NCI-H82 (cell line): ENCODE measurements at regions not wholly inside any gene's neighbourhood (a gene's known extent, or its start where the extent isn't known, plus 50 kb on each side); places are given as distances from the start of the nearest gene placed in this dataset.
"Not testable (repeated sequence)": the region's sequence is repeated elsewhere in the genome, so short reads cannot be mapped to it uniquely, and the experiment has no call there.

Experiments used
- DNase-seq: peaks from one replicate; lab custom pipeline; 2025; lab: John Stamatoyannopoulos, UW

- no peak for DNase-seq
Observed at GRCh38 chr5:30368064-30368463, 825.4 kb upstream of the CDH6 start.

GRCh38 chr5:30365031-30365430 lies 828.5 kb upstream of the CDH6 start:
- not testable (repeated sequence) for DNase-seq

DNA sequence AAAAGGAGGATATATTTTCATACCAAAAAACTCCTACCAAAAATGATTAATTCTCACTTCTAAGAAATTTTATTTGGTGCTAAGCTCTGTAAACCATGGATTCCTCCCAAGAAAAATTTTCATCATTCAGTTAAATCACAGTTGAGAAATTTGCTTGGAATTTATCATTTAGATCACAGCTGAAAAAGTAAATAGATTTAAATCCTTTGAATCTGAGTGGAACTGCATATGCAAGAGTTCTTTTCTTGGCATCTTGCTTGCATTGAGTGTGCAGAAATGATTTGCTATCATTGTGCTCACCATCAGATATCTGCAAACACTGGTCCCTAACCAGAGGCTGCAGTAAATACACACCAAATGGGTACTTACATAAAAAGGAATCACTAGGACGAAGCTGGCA lies 836.1 kb upstream of the CDH6 start:
- no peak for DNase-seq

- no peak for DNase-seq
Observed at GRCh38 chr5:30355675-30356074, 837.8 kb upstream of the CDH6 start.

- no peak for DNase-seq
Observed at GRCh38 chr5:30347858-30348257, 845.6 kb upstream of the CDH6 start.

GRCh38 chr5:30345539-30346345 lies 847.7 kb upstream of the CDH6 start:
- not testable (repeated sequence) for DNase-seq

DNA sequence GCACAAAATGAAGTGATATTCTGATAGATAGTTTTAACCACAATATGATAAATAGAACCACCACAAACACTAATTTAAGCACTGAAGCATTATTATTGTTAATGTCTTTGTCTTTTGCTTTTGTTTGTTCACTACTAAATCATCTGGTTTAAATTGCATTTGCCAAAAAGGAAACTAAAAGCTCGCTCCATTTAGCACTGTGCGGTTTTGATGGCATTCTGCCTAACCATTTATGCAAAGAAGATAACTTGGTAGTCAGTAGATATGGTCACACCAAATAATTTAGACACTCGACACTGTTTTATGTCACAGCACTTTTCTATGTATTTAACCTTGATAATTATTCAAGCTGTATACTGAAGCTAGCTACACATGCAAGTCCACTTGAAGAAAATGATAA lies 849.8 kb upstream of the CDH6 start:
- no peak for DNase-seq

DNA sequence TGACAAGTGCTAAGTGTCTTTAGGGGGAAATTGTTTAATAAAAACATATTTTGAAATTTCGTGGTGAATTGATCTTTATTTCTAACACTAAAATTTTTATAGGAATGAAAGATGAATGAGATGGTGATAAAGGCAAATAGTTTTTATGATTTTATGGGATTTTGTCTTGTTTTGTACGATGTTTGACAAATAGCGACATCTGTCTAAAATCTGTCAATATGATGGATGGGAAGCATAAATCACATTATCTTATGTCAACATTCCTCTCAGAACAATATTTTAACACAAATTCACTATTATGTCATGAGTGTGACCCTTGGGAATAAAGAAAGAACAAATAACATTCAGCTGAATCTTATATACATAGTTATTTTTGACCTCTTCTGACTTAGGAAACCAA lies 852.0 kb upstream of the CDH6 start:
- DNase-seq = no peak

GRCh38 chr5:30337084-30337573 lies 856.4 kb upstream of the CDH6 start:
- no peak for DNase-seq

- DNase-seq = no peak
Observed at GRCh38 chr5:30331534-30331933, 862.0 kb upstream of the CDH6 start.

DNA sequence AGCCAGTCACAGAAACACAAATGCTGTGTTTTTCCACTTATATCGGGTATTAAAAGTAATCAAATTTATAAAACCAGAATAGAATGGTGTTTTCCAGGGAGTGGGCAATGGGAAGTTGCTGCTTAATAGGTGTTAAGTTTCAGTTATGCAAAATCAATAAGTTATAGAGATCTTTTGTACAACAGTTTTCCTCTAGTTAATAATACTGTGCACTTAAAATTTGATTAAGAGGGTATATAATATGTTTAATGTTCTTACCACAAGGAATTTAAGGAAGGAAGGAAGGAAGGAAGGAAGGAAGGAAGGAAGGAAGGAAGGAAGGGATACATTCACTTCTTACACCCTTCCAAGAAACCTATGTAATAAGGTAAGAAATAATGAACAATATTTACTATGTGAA lies 867.7 kb upstream of the CDH6 start:
- DNase-seq = no peak

DNA sequence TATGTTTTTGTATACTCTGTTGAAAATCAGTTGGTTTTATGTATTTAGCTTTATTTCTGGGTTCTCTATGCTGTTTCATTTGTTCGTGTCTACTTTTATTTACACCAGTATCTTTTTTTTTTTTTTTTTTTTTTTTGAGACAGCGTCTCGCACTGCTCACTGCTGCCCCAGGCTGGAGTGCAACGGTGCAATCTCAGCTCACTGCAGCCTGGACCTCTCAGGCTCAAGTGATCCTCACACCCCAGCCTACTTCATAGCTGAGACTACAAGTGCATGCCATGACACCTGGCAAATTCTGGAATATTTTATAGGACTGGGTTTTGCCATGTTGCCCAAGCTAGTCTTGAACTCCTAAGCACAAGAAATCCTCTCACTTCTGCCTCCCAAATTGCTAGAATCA lies 869.4 kb upstream of the CDH6 start:
- DNase-seq = no peak

DNA sequence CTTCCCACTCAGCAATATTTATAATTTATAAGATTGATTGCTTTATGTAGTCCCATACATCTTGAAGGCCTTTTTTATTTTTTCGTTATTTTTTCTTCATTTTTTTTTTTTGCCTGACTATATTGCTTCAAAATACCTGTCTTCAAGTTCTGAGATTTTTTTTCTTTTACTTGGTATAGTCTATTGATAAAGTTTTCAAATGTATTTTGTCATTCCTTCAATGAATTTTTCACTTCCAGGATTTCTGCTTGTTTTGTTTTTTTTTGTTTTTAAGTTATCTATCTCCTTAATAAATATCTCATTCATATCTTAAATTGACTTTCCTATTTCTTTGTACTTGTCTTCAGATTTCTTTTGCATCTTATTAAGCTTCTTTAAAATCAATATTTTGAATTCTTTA lies 905.6 kb upstream of the CDH6 start:
- no peak for DNase-seq

DNA sequence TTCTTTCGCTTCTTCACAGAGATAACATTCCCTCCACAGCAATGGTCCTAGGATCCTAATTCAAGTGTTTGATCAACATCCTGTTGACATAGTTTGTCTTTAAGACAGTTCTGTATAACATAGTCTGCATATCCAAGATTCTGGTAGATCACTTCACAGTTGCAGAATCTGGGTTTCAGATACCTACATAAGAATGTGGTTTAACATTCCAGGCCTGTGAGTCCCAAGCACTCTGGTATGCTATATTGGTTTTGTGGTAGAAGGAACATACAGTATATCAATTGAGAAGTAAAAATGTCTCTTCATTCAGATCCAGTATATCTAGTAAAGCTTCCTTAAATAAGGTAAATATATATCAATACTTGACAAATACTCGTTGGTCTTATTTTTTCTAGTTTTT lies 914.2 kb upstream of the CDH6 start:
- DNase-seq = no peak

- DNase-seq = no peak
Observed at GRCh38 chr5:30267026-30267425, 926.5 kb upstream of the CDH6 start.

GRCh38 chr5:30239331-30240022 lies 954.0 kb upstream of the CDH6 start:
- no peak for DNase-seq

DNA sequence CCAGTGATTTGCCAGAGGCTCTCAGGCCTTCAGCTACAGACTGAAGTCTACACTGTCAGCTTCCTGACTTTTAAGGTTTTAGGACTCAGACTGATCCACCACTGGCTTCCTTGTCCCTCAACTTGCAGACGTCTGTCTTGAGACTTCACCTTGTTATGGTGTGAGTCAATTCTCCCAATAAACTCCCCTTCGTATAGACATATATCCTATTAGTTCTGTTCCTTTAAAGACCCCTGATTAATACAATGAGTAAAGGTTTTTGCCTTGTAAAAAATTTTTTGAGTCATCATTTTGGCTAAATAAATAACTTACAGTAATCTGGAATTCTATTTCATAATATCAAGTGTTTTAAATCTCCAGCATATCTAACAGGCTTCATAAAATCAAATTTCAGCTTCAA lies 956.3 kb upstream of the CDH6 start:
- no peak for DNase-seq

GRCh38 chr5:30209755-30210154 lies 983.7 kb upstream of the CDH6 start:
- DNase-seq = no peak

DNA sequence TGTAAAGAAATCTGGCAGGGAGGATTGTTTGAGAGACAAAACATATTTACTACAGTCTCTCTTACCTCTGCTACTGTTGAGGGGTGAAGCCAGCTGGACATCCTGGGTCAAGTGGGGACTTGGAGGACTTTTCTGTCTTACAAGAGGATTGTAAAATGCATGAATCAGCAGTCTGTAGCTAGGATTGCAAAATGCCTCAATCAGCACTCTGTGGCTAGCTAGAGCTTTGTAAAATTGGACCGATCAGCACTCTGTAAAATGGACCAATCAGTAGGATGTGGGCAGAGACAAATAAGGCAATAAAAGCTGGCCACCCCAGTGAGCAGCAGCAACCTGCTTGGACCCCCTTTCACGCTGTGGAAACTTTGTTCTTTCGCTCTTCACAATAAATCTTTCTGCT lies 995.8 kb upstream of the CDH6 start:
- DNase-seq = peak; percentile 4

- DNase-seq = no peak
Observed at GRCh38 chr5:30195036-30195435, 998.5 kb upstream of the CDH6 start.

GRCh38 chr5:30194595-30194994 lies 998.9 kb upstream of the CDH6 start:
- no peak for DNase-seq

GRCh38 chr5:30183795-30184194 lies 1009.7 kb upstream of the CDH6 start:
- DNase-seq = no peak

GRCh38 chr5:30156156-30156555 lies 1037.3 kb upstream of the CDH6 start:
- DNase-seq = no peak

DNA sequence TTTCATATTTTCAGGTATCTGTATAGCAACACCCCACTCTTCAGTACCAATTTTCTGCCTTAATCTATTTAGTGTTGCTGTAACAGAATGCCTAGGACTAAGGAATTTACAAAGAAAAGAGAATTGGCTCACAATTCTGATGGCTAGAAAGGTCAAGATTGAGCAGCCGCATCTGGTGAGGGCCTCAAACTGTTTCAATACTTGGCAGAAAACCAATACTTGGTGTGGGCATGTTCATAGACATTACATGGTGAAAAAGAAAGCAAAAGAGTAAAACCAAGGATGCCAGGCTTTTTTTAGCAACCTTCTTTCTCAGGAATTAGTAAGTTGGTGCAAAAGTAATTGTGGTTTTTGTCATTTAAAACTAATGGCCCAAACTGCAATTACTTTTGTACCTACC lies 1041.1 kb upstream of the CDH6 start:
- no peak for DNase-seq
